ENCODE measurements at regions not wholly inside any gene's neighbourhood (a gene's known extent, or its start where the extent isn't known, plus 50 kb on each side); places are given as distances from the start of the nearest gene placed in this dataset.

DNA sequence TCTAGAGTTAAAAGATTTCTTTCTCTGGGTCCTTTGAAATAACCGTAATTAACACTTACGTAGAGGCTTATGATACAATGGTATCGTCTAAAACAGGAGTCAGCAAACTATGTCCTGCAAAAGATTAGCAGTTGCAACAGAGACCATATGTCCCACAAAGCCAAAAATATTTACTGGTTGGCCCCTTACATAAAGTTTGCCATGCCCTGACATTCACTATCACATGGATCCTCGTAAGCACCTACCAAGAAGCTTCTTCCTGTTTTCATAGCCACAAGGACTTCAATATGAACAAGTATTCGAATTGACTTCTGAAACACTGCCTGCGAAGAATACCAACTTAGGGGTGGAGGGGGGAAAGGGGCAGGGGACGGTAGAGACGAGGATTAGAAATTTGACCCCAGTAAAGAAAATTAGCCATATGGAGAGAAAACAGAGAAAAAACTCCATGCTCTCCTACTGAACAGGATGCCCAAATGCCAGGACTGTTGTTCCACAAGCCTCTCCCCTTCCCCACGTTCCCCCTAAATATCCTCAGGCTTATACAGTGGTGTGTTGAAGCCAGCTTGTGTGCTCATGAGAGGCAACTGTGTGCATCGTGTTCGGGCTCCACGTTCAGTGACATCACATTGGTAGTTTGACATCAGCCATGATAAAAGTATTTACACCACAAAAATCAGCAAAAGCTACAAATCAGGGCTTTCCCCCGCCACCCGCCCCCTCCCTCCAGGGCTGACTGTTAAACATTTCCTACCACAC, 144.1 kb upstream of the HES1 start:
- no peak for DNase-seq (ENCODE audit: low read depth)

DNA sequence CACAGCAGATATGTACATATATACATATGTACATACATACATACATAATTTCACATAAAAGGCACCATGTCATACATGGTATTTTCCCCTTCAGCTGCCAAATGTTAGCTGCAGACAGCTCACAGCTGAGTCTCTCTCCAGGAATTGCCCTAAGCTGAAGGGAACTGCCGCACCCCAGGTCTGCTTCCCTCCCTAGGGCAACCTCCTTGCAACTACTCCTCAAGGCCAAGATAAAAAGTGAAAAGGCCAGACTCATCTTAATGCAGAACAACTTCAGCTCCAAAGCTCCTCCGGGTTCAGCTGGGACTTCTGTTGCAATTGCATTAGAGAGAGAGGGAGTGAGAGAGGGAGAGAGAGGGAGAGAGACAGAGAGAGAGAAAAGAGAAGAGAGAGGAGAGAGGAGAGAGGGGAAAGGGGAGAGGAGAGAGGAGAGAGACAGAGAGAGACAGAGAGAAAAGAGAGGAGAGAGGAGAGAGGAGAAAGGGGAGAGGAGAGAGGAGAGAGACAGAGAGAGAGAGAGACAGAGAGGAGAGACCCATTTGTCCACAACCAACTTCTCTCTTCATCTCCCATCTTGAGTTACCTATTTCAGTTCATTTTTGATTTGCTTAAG, 143.4 kb upstream of the HES1 start:
- DNase-seq (ENCODE audit: low read depth), result no peak

DNA sequence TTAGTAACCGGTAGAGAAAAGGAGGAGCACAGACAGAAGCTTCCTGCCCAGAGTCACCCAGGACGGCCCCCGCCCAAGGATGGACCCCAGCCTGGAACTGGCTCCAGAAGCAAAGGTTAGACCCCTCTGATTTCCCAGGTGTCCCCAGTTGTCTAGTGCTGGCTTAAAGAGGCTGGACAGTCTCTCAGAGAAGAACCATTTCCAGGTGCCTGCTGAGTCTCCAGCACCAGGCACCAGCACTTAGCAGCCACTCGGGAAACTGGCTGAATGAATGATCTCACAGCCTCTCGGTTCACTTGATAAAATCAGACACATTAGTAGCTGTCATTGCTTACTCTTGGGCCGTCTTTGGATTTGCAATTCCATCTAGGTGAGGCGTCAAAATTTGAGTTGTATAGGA, 139.7 kb upstream of the HES1 start:
- no peak for DNase-seq (ENCODE audit: low read depth)

DNA sequence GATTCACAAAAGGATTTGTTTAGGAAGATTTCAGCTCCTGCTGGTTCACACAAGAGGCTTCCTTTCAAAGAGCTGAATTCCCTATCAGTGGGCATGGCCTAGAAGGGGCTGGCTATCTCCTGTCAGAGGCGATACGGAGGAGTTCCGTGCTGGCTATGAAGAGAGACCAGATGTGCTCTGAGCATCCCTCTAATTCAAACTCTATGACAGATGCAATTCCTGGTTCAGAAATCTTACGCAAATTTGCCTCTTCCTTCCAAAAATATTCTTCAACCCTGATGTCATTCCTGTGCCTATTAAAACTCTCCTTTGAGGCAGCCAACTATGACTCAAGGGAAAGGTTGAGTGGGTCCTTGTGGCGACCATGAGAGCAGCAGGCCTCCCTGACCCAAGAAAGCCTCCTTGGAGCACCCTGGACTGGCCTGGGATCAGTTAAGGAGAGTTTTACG, 139.3 kb upstream of the HES1 start:
- no peak for DNase-seq (ENCODE audit: low read depth)

GRCh38 chr3:193997228-193998122, 138.5 kb upstream of the HES1 start:
- no peak for DNase-seq (ENCODE audit: low read depth)

- DNase-seq (ENCODE audit: low read depth), result no peak
Observed at GRCh38 chr3:193998123-193998448, 137.9 kb upstream of the HES1 start.

DNA sequence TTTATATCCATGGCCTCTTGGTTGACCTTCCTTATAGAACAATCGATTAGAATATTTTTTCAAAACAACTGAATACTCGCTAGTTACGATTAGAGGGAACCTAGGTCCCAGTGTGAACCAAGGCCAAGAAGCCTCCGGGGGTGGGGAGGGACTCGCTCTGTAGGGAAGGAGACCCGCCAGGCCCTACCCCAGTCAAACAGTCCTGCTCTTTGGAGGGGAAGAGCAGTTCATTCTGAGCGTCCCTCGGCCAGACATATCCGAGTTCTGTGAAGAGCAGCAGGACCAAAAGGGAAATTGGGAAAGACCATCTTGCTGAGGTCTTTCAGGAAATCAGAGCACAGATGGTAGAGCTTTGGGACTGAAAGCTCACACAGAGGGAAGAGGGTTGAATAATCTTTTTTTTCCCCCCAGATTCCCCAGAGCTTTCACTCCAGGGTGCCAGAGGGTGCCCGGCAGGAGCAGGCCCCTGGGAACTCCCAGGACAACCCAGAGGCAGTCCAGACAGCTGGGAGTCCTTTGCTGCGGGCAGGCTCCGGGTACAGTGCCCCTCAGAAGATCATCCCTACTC, 137.2 kb upstream of the HES1 start:
- DNase-seq (ENCODE audit: low read depth), result no peak

DNA sequence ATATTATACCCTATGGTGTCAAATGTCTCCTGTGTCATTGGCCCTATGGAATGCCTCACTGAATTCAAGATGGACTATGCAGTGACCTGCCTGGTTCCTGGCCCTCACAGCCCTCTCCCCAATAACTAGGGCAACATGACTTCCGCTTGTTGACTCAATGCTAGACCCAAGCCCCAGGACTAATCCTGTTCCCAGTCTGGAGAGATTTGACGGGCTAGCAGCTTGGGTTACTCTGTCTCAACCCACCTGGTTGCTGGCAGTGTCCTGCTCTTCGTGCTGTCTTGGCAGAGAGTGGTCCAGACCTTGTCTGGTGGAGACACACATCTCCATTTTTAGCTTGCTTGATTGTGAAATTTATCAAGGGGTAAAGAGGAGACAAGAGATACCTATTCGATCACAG, 135.8 kb upstream of the HES1 start:
- no peak for DNase-seq (ENCODE audit: low read depth)

DNA sequence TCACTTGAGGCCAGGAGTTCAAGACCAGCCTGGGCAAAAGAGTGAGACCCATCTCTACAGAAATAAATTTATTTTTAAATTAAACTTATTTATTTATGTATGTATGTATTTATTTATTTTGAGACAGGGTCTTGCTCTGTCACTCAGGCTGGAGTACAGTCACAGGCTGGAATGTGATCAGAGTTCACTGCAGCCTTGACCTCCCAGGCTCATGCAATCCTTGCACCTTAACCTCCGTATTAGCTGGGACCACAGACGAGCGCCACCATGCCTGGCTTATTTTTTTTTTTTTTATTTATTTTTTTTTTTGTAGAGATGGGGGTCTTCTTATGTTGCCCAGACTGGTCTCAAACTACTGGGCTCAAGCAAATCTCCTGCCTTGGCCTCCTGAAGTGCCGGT, 135.2 kb upstream of the HES1 start:
- DNase-seq (ENCODE audit: low read depth), result no peak

DNA sequence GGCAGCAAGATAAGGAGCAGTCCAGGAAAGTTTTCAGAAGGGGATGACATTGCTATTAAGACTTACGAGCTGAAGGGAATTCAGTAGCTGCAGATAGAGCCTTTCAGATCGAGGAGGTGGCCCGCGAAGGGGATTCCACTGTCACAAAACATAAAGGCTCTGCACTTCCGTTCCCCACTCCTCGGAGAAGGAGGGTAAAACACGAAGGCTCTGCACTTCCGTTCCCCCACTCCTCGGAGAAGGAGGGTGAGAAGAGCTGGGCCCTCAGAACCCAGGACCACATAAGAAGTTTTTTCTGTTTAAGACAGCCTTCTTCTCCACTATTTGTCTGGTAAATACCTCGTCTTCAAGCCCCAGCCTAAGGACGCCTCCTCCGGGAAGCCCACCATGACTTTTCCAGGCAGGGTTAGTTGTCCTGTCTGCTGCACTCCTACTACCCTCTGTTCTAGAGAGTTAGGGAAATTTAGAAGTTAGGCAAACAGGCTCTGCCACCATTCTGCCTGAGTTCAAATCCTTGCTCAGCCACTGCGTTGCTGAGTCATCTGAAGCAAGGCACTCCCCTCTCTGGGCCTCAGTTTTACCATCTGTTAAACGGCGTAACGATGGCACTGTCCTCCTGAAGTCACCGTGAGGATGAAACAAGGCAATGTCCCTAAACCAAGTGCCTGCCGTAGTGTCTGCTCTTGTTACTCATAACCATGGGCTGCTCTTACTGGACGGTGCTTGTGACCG, 134.1 kb upstream of the HES1 start:
- DNase-seq (ENCODE audit: low read depth), result no peak

GRCh38 chr3:194003114-194004057, 132.6 kb upstream of the HES1 start:
- no peak for DNase-seq (ENCODE audit: low read depth)

DNA sequence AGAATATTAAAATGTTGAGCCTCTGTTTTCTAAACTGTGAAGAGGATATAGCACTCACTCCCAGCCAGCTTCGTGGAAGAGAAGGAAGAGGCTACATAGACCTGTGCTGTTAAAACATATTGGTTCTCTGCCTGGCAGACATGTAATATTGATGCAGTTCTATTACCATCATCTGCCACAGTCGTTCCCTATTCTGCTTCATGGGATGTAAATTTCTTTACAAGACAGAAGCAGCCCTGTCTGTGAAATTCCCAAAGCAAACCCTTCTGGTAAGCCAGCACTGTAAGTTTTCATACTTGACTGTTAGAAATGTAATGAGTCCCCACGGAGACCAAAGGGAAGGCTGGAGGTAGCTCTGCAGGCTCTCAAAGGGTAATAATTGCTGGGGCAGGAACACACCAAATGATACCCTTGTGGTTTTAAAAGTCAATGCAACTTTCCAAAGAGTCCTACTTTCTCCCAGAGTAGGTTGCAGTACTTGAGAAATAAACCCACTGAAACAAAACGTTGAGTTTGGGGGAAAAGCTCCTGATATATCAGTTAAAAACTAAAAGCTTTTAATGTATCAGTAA, 129.9 kb upstream of the HES1 start:
- DNase-seq (ENCODE audit: low read depth), result no peak

- no peak for DNase-seq (ENCODE audit: low read depth)
Observed at GRCh38 chr3:194007592-194008337, 128.2 kb upstream of the HES1 start.

- no peak for DNase-seq (ENCODE audit: low read depth)
Observed at GRCh38 chr3:194009019-194009418, 126.9 kb upstream of the HES1 start.

- no peak for DNase-seq (ENCODE audit: low read depth)
Observed at GRCh38 chr3:194009892-194010533, 125.9 kb upstream of the HES1 start.

- no peak for DNase-seq (ENCODE audit: low read depth)
Observed at GRCh38 chr3:194011807-194012206, 124.1 kb upstream of the HES1 start.

DNA sequence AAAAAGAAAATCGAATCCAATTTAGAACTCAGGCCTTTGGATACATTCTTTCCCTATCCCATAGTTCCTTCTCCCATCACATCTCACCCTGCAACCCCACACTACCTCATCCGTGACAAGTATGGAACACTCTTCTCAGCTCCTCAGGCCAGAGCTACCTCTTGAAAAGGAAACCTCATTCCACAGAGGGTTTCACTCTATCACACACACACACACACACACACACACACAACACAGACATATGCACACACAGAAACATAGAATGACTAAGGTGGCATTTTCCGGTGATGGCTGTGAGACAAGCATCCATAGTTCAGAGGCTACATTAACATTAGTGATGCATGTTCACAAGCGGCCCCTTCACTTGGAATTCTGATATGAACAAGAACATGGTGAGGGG, 122.0 kb upstream of the HES1 start:
- no peak for DNase-seq (ENCODE audit: low read depth)

DNA sequence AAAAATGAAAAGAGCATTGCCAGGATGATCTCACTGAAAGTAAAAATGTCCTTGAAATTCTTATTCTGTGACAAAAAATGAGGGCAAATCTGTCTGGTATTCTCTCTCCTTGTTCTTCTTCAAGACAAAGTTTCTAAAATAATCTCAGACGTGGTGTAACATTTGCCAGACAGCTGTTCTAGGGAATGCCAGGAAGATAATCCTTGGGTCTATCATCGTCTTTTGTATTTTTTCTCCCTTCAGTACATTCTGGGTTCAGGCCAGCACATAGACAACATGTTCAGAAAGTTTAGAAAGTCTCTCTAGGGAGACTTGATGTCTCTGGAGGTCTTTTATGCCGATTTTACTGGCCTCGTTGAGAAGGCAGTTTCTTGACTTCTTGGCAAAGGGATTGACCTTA, 121.2 kb upstream of the HES1 start:
- no peak for DNase-seq (ENCODE audit: low read depth)
